H1 (cell line): ENCODE measurements at regions not wholly inside any gene's neighbourhood (a gene's known extent, or its start where the extent isn't known, plus 50 kb on each side); places are given as distances from the start of the nearest gene placed in this dataset.

ENCODE experiments used
- CTCF ChIA-PET: fragments of 300-600 bp; sonication (Branson Sonifier 250); formaldehyde crosslinking; loops from one replicate; lab custom pipeline; 2021; ENCODE audit not compliant: partially characterized antibody; lab: Charles Lee
- POLR2A ChIA-PET: fragments of 300-600 bp; sonication (Branson Sonifier 250); formaldehyde crosslinking; loops from one replicate; lab custom pipeline; 2021; ENCODE audit warnings: inconsistent platforms; ENCODE audit not compliant: partially characterized antibody; lab: Charles Lee
- DNase-seq, 2 experiments: peaks; one replicate each; pipeline versions ENCODE4 v3.0.0 to v3.0.0-alpha.2; 2010 to 2022; ENCODE audit warnings: low spot score in 2 of 2, low read depth in 1 of 2, mixed read lengths in 1 of 2
- FAIRE-seq: peaks from 2 replicates; lab custom pipeline; 2011; peaks lifted over from hg19 to GRCh38; lab: Jason Lieb, UNC
- H2AFZ ChIP-seq: 2 replicates; pipeline ENCODE4 v1.8.1; 2012; ENCODE audit warnings: low read length, inconsistent platforms
- H2AK5ac ChIP-seq: 2 replicates; pipeline ENCODE4 v1.6.1; 2013; ENCODE audit warnings: low read depth, low read length
- H2BK120ac ChIP-seq: replicated peaks from 2 replicates; pipeline ENCODE3; 2013; ENCODE audit warnings: low read depth, low read length, inconsistent platforms
- H2BK12ac ChIP-seq: 2 replicates; pipeline ENCODE4 v1.6.1; 2013; ENCODE audit warnings: low read depth, low read length
- H2BK15ac ChIP-seq: 2 replicates; pipeline ENCODE4 v1.6.1; 2013; ENCODE audit warnings: low read length
- H2BK20ac ChIP-seq: 2 replicates; pipeline ENCODE4 v1.6.1; 2013; ENCODE audit warnings: low read length
- H2BK5ac ChIP-seq: 2 replicates; pipeline ENCODE4 v1.6.1; 2013; ENCODE audit warnings: low read depth, low read length
- H3K14ac ChIP-seq: 2 replicates; pipeline ENCODE4 v1.6.1; 2013; ENCODE audit warnings: inconsistent platforms; ENCODE audit not compliant: insufficient read length
- H3K18ac ChIP-seq: 2 replicates; pipeline ENCODE4 v1.6.1; 2013; ENCODE audit warnings: low read length; ENCODE audit errors: extremely low read depth
- H3K23ac ChIP-seq: 2 replicates; pipeline ENCODE4 v1.6.1; 2013; ENCODE audit warnings: inconsistent platforms; ENCODE audit not compliant: insufficient read length
- H3K23me2 ChIP-seq: 2 replicates; pipeline ENCODE4 v1.6.1; 2013; ENCODE audit warnings: low read depth, low read length
- H3K27ac ChIP-seq: 2 replicates; pipeline ENCODE4 v1.6.1; 2011; ENCODE audit warnings: low read depth, low read length, inconsistent platforms
- H3K27me3 ChIP-seq, 4 experiments: replicated peaks in 1 of 4; 1 replicate in 1 of 4; 2 replicates in 3 of 4; pipeline versions ENCODE4 v1.6.1 to v1.8.1; 2011 to 2013; ENCODE audit warnings: low read length in 3 of 4, mild to moderate bottlenecking in 3 of 4, inconsistent platforms in 2 of 4, mixed read lengths in 2 of 4, moderate library complexity in 1 of 4; ENCODE audit not compliant: control insufficient read depth in 3 of 4, insufficient read depth in 3 of 4; ENCODE audit errors: extremely low read depth in 1 of 4
- H3K36me3 ChIP-seq, 4 experiments: 2 replicates each; pipeline versions ENCODE4 v1.6.1 to v1.8.1; 2011 to 2013; ENCODE audit warnings: mild to moderate bottlenecking in 4 of 4, low read length in 3 of 4, moderate library complexity in 2 of 4, control low read depth in 1 of 4, inconsistent platforms in 1 of 4; ENCODE audit not compliant: insufficient read depth in 4 of 4, control insufficient read depth in 2 of 4
- H3K4ac ChIP-seq: replicated peaks from 2 replicates; pipeline ENCODE3; 2013; ENCODE audit warnings: low read length, low read depth, mixed read lengths, inconsistent platforms; ENCODE audit not compliant: insufficient read length
- H3K4me1 ChIP-seq, 4 experiments: replicated peaks in 1 of 4; 1 replicate in 1 of 4; 2 replicates in 3 of 4; pipeline versions ENCODE4 v1.6.1 to v1.8.1; 2011 to 2013; ENCODE audit warnings: low read length in 3 of 4, inconsistent platforms in 2 of 4, mixed read lengths in 1 of 4; ENCODE audit not compliant: insufficient read depth in 4 of 4, control insufficient read depth in 3 of 4
- H3K4me2 ChIP-seq, 2 experiments: 2 replicates each; pipeline versions ENCODE4 v1.6.1 to v1.8.1; 2011 to 2013; ENCODE audit warnings: low read depth in 2 of 2, low read length in 2 of 2, control low read depth in 1 of 2, inconsistent platforms in 1 of 2, mild to moderate bottlenecking in 1 of 2; ENCODE audit not compliant: insufficient read depth in 1 of 2
- H3K4me3 ChIP-seq, 4 experiments: fragments of 200-600, 300-600 bp in 1 of 4; sonication (generic), shearing (Covaris generic), sonication (Bioruptor Twin) in 1 of 4; 2 replicates each; pipeline versions ENCODE4 v1.5.1 to v1.8.1; 2011 to 2016; ENCODE audit warnings: low read length in 4 of 4, low read depth in 3 of 4, control low read depth in 2 of 4, inconsistent platforms in 2 of 4, mild to moderate bottlenecking in 2 of 4, mixed read lengths in 1 of 4, moderate library complexity in 1 of 4; ENCODE audit not compliant: insufficient read depth in 2 of 4; ENCODE audit errors: extremely low read depth in 1 of 4
- H3K56ac ChIP-seq: replicated peaks from 2 replicates; pipeline ENCODE3; 2013; ENCODE audit warnings: low read depth, mild to moderate bottlenecking, mixed read lengths, low read length, inconsistent platforms; ENCODE audit not compliant: insufficient read length
- H3K79me1 ChIP-seq: 2 replicates; pipeline ENCODE4 v1.6.1; 2013; ENCODE audit warnings: low read depth, low read length, control low read depth
- H3K79me2 ChIP-seq, 2 experiments: 2 replicates each; pipeline versions ENCODE4 v1.6.1 to v1.8.1; 2012 to 2013; ENCODE audit warnings: low read length in 2 of 2, mild to moderate bottlenecking in 2 of 2, inconsistent platforms in 1 of 2; ENCODE audit not compliant: insufficient read depth in 2 of 2, control insufficient read depth in 1 of 2
- H3K9ac ChIP-seq, 4 experiments: replicated peaks in 1 of 4; 1 replicate in 1 of 4; 2 replicates in 3 of 4; pipeline versions ENCODE4 v1.6.1 to v1.8.1; 2011 to 2013; ENCODE audit warnings: low read depth in 3 of 4, low read length in 3 of 4, control low read depth in 2 of 4, mild to moderate bottlenecking in 2 of 4, moderate library complexity in 2 of 4, inconsistent platforms in 1 of 4; ENCODE audit errors: extremely low read depth in 1 of 4
- H3K9me3 ChIP-seq, 2 experiments: 2 replicates each; pipeline versions ENCODE4 v1.6.1 to v1.8.1; 2012 to 2013; ENCODE audit warnings: mild to moderate bottlenecking in 2 of 2, moderate library complexity in 2 of 2, control low read depth in 1 of 2, inconsistent platforms in 1 of 2, low read depth in 1 of 2, low read length in 1 of 2, mixed read lengths in 1 of 2; ENCODE audit not compliant: insufficient read depth in 2 of 2
- H4K20me1 ChIP-seq, 2 experiments: replicated peaks in 1 of 2; 2 replicates each; pipeline versions ENCODE3 to v1.8.1; 2011 to 2013; ENCODE audit warnings: inconsistent platforms in 2 of 2, low read length in 2 of 2, mild to moderate bottlenecking in 1 of 2; ENCODE audit not compliant: insufficient read depth in 2 of 2, control insufficient read depth in 1 of 2
- H4K5ac ChIP-seq: 2 replicates; pipeline ENCODE4 v1.6.1; 2013; ENCODE audit warnings: low read length, low read depth, mixed read lengths, inconsistent platforms; ENCODE audit not compliant: insufficient read length
- H4K8ac ChIP-seq: 2 replicates; pipeline ENCODE4 v1.8.0; 2013; ENCODE audit warnings: mild to moderate bottlenecking, moderate library complexity, low read length, inconsistent platforms; ENCODE audit not compliant: insufficient read depth; ENCODE audit errors: extremely low read depth
- H4K91ac ChIP-seq: replicated peaks from 2 replicates; pipeline ENCODE3; 2013; ENCODE audit warnings: low read length, mixed read lengths, inconsistent platforms; ENCODE audit not compliant: insufficient read length
- ASH2L ChIP-seq: fragments of 200-600, 300-600 bp; sonication (generic); IDR thresholded peaks from one replicate; pipeline ENCODE4 v1.7.1; 2017; ENCODE audit warnings: low read length
- CBX8 ChIP-seq: fragments of 300-800, 300-1000 bp; sonication (generic); IDR thresholded peaks from 2 replicates; pipeline ENCODE4 v1.7.1; 2016; ENCODE audit warnings: low read depth, low read length, borderline replicate concordance
- CHD2 ChIP-seq: IDR thresholded peaks from 2 replicates; pipeline ENCODE4 v1.6.1; 2012; ENCODE audit warnings: low read length, improper control_type of control experiment
- MAFK ChIP-seq: IDR thresholded peaks from 2 replicates; pipeline ENCODE4 v1.6.1; 2012; ENCODE audit warnings: low read depth, mild to moderate bottlenecking, improper control_type of control experiment, low read length
- POLR2A ChIP-seq, 2 experiments: IDR thresholded peaks; 1 replicate in 1 of 2; 2 replicates in 1 of 2; pipeline ENCODE4 v1.6.1; 2011; ENCODE audit warnings: low read depth in 2 of 2, low read length in 2 of 2, mild to moderate bottlenecking in 2 of 2; ENCODE audit errors: control extremely low read depth in 1 of 2
- SP4 ChIP-seq: IDR thresholded peaks from 2 replicates; pipeline ENCODE4 v1.6.1; 2012; ENCODE audit warnings: low read length, inconsistent platforms
- SRF ChIP-seq: IDR thresholded peaks from 2 replicates; pipeline ENCODE4 v1.6.1; 2011; ENCODE audit warnings: mild to moderate bottlenecking, low read depth, low read length, moderate library complexity
- WGBS, 2 experiments: shearing (Covaris generic) in 1 of 2; methylation state at CpG; one replicate each; pipeline versions ENCODE4 v1.1.6 to v1.1.7; 2013 to 2015; ENCODE audit warnings: low lambda C conversion rate in 2 of 2, mixed read lengths in 2 of 2, inconsistent platforms in 1 of 2, low coverage in 1 of 2, missing lambda C conversion rate in 1 of 2; ENCODE audit not compliant: insufficient replicate concordance in 2 of 2, insufficient coverage in 1 of 2, insufficient read length in 1 of 2; ENCODE audit errors: extremely low coverage in 1 of 2, missing lambda C conversion rate in 1 of 2; 5-methylcytosine and 5-hydroxymethylcytosine counted together

DNA sequence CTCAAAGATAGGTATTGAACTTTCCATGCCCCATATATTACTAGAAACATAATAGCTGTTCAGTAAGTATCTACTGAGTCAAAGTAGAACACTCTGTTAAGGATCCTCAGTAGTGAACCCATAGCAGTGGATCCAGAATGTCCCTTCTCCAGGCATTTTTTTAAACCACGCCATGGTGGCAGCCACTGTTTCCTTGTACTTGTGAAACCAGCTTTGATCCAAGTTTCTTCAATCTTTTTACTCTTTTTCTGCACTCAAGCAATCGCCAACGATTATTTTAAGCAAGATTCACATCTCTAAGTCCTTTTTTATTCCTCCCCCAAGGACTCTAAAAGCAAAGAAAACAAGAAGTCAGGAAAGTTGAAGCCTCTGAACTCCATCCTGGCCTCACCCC lies 291.2 kb upstream of the SLC14A2 start:
- Histone ChIP-seq H3K14ac (no peak overlapping the region), H2BK5ac (no peak overlapping the region), H2AK5ac (no peak overlapping the region), H2BK20ac (no peak overlapping the region), H4K5ac (no peak overlapping the region), H3K79me1 (no peaks in the 10 kb centered on the region), H4K91ac (no peak overlapping the region), H4K20me1 (no peaks in the 10 kb centered on the region), H2AFZ (no peak overlapping the region), H2BK12ac (no peak overlapping the region), H3K36me3 (no peaks in the 10 kb centered on the region), H3K9me3 (no peaks in the 10 kb centered on the region), H3K23ac (no peak overlapping the region), H3K4me2 (no peak overlapping the region), H3K27ac (no peak overlapping the region), H3K23me2 (no peaks in the 10 kb centered on the region; the same call in 1 of the 2 replicates), H4K8ac (no peak overlapping the region), H3K56ac (no peak overlapping the region), H3K4me1 (peaks cover 0 to 6% (median under 1%) of the 10 kb centered on the region in 4 experiments; a peak in 1 of 7 replicates), H3K4me3 (no peak overlapping the region), H3K27me3 (no peaks in the 10 kb centered on the region), H3K9ac (no peak overlapping the region), H3K79me2 (no peaks in the 10 kb centered on the region), H2BK15ac (no peak overlapping the region), H2BK120ac (no peak overlapping the region), H3K18ac (no peak overlapping the region), H3K4ac (no peak overlapping the region)
- TF ChIP-seq MAFK: no peak
- no peak for TF ChIP-seq SRF
- no peak for TF ChIP-seq CHD2
- TF ChIP-seq ASH2L: no peak
- no peak for TF ChIP-seq POLR2A (IDR thresholded peaks at IDR 0.05; ENCODE audit: control extremely low read depth in 1 of 2, low read depth in 2 of 2, low read length in 2 of 2)
- no peak for TF ChIP-seq CBX8
- TF ChIP-seq SP4: no peak
- DNase-seq: no peak
- WGBS, 2 experiments: 85% methylated on average over 3 of the region's 3 CpGs; no CpG with 5 or more reads in 1 of the 2 experiments
- ChIA-PET CTCF (interaction anchor here (1.2 kb wide), 2 partner anchors 59 to 60 kb away, joined by 3 to 4 read pairs; no protein-coding TSS in a partner anchor), POLR2A (no interaction called here)
- FAIRE-seq: no peak
